Stimulated activated CD4-positive, alpha-beta T cell treated with anti-CD3 and anti-CD28 coated beads, Interleukin-4, amount 100 ng/mL, for 24 hours (primary cell): ENCODE measurements at regions not wholly inside any gene's neighbourhood (a gene's known extent, or its start where the extent isn't known, plus 50 kb on each side); places are given as distances from the start of the nearest gene placed in this dataset.
"Not testable (repeated sequence)": the region's sequence is repeated elsewhere in the genome, so short reads cannot be mapped to it uniquely, and the experiment has no call there.

ENCODE experiments used
- DNase-seq: peaks from one replicate; pipeline ENCODE4 v3.0.0-alpha.2; 2020

- no peak for DNase-seq
Measured at GRCh38 chrX:1906028-1906427, 291.2 kb downstream of the ASMT start.

GRCh38 chrX:1908996-1909395, 294.1 kb downstream of the ASMT start:
- not testable (repeated sequence) for DNase-seq

GRCh38 chrX:1909419-1910206, 294.8 kb downstream of the ASMT start:
- DNase-seq = no peak

GRCh38 chrX:1910207-1910470, 295.3 kb downstream of the ASMT start:
- no peak for DNase-seq

- no peak for DNase-seq
Measured at GRCh38 chrX:1911401-1912128, 296.7 kb downstream of the ASMT start.

GRCh38 chrX:1912193-1912592, 297.3 kb downstream of the ASMT start:
- no peak for DNase-seq

GRCh38 chrX:1914606-1915365, 299.9 kb downstream of the ASMT start:
- DNase-seq = no peak

- DNase-seq = no peak
Measured at GRCh38 chrX:1918780-1919179, 303.9 kb downstream of the ASMT start.

- DNase-seq = no peak
Measured at GRCh38 chrX:1925053-1925481, 310.2 kb downstream of the ASMT start.

- no peak for DNase-seq
Measured at GRCh38 chrX:1928805-1929204, 313.9 kb downstream of the ASMT start.

GRCh38 chrX:1932231-1932630, 317.4 kb downstream of the ASMT start:
- no peak for DNase-seq

- no peak for DNase-seq
Measured at GRCh38 chrX:1933964-1934363, 319.1 kb downstream of the ASMT start.

GRCh38 chrX:1935805-1936204, 320.9 kb downstream of the ASMT start:
- no peak for DNase-seq

- DNase-seq = no peak
Measured at GRCh38 chrX:1938190-1938589, 323.3 kb downstream of the ASMT start.

GRCh38 chrX:1941321-1941720, 326.5 kb downstream of the ASMT start:
- DNase-seq = no peak

GRCh38 chrX:1945879-1946278, 331.0 kb downstream of the ASMT start:
- DNase-seq = no peak

- no peak for DNase-seq
Measured at GRCh38 chrX:1946974-1947373, 332.1 kb downstream of the ASMT start.
